H9 (cell line): ENCODE measurements at regions not wholly inside any gene's neighbourhood (a gene's known extent, or its start where the extent isn't known, plus 50 kb on each side); places are given as distances from the start of the nearest gene placed in this dataset.

Source experiments
- DNase-seq: peaks from one replicate; pipeline ENCODE4 v3.0.0-alpha.2; 2017
- H2AFZ ChIP-seq: one replicate; pipeline ENCODE4 v1.6.1; 2013; ENCODE audit warnings: mild to moderate bottlenecking, low read length, control low read depth, moderate library complexity
- H2AK5ac ChIP-seq: 2 replicates; pipeline ENCODE4 v1.6.1; 2013; ENCODE audit warnings: low read length, control low read depth, mixed read lengths; ENCODE audit not compliant: insufficient read length
- H2BK120ac ChIP-seq: one replicate; pipeline ENCODE4 v1.6.1; 2013; ENCODE audit warnings: low read depth, mild to moderate bottlenecking, low read length, control low read depth, inconsistent platforms; ENCODE audit not compliant: poor library complexity, severe bottlenecking
- H2BK12ac ChIP-seq: 2 replicates; pipeline ENCODE4 v1.6.1; 2013; ENCODE audit warnings: low read length, control low read depth, mixed read lengths, low read depth; ENCODE audit not compliant: insufficient read length
- H2BK15ac ChIP-seq: 2 replicates; pipeline ENCODE4 v1.6.1; 2013; ENCODE audit warnings: low read depth, low read length, control low read depth
- H2BK20ac ChIP-seq: one replicate; pipeline ENCODE4 v1.6.1; 2013; ENCODE audit warnings: low read depth, mild to moderate bottlenecking, low read length, control low read depth, inconsistent platforms; ENCODE audit not compliant: poor library complexity, severe bottlenecking
- H2BK5ac ChIP-seq: 2 replicates; pipeline ENCODE4 v1.6.1; 2013; ENCODE audit warnings: low read length, control low read depth, mixed read lengths; ENCODE audit not compliant: insufficient read length
- H3K14ac ChIP-seq: 2 replicates; pipeline ENCODE4 v1.6.1; 2013; ENCODE audit warnings: low read length, control low read depth; ENCODE audit not compliant: insufficient read depth
- H3K18ac ChIP-seq: 2 replicates; pipeline ENCODE4 v1.6.1; 2013; ENCODE audit warnings: low read depth, mild to moderate bottlenecking, mixed read lengths, low read length, control low read depth; ENCODE audit not compliant: insufficient read length
- H3K23ac ChIP-seq: 2 replicates; pipeline ENCODE4 v1.6.1; 2013; ENCODE audit warnings: low read length, control low read depth, mixed read lengths, low read depth; ENCODE audit not compliant: insufficient read length
- H3K23me2 ChIP-seq: 2 replicates; pipeline ENCODE4 v1.6.1; 2013; ENCODE audit warnings: low read depth, mild to moderate bottlenecking, mixed read lengths, low read length, control low read depth; ENCODE audit not compliant: insufficient read length, poor library complexity, severe bottlenecking
- H3K27ac ChIP-seq: 2 replicates; pipeline ENCODE4 v1.5.1; 2013; ENCODE audit warnings: low read length, control low read depth, mixed read lengths, low read depth; ENCODE audit not compliant: insufficient read length
- H3K27me3 ChIP-seq: 2 replicates; pipeline ENCODE4 v1.6.1; 2013; ENCODE audit warnings: low read length, control low read depth, inconsistent platforms; ENCODE audit not compliant: insufficient read depth
- H3K4ac ChIP-seq: 2 replicates; pipeline ENCODE4 v1.6.1; 2013; ENCODE audit warnings: low read depth, mild to moderate bottlenecking, control low read depth, inconsistent platforms, low read length, moderate library complexity
- H3K4me1 ChIP-seq: 2 replicates; pipeline ENCODE4 v1.6.1; 2013; ENCODE audit warnings: low read length, control low read depth, inconsistent platforms; ENCODE audit not compliant: insufficient read depth
- H3K4me2 ChIP-seq: 2 replicates; pipeline ENCODE4 v1.6.1; 2013; ENCODE audit warnings: low read length, control low read depth, mixed read lengths; ENCODE audit not compliant: insufficient read length, insufficient read depth
- H3K56ac ChIP-seq: 2 replicates; pipeline ENCODE4 v1.6.1; 2013; ENCODE audit warnings: low read depth, mild to moderate bottlenecking, mixed read lengths, low read length, control low read depth; ENCODE audit not compliant: insufficient read length
- H3K79me1 ChIP-seq: 2 replicates; pipeline ENCODE4 v1.6.1; 2013; ENCODE audit warnings: low read depth, mild to moderate bottlenecking, moderate library complexity, low read length, control low read depth, inconsistent platforms; ENCODE audit not compliant: insufficient read depth, poor library complexity, severe bottlenecking
- H3K79me2 ChIP-seq: 2 replicates; pipeline ENCODE4 v1.6.1; 2013; ENCODE audit warnings: low read length, control low read depth, inconsistent platforms; ENCODE audit not compliant: insufficient read depth
- H3K9ac ChIP-seq: 2 replicates; pipeline ENCODE4 v1.6.1; 2013; ENCODE audit warnings: low read length, control low read depth, mixed read lengths; ENCODE audit not compliant: insufficient read length; ENCODE audit errors: extremely low read depth
- H3K9me3 ChIP-seq: one replicate; pipeline ENCODE4 v1.6.1; 2013; ENCODE audit warnings: low read depth, low read length, inconsistent platforms; ENCODE audit not compliant: control insufficient read depth
- H3T11ph ChIP-seq: one replicate; pipeline ENCODE4 v1.6.1; 2013; ENCODE audit warnings: mild to moderate bottlenecking, low read length, control low read depth, inconsistent platforms
- H4K20me1 ChIP-seq: one replicate; pipeline ENCODE4 v1.6.1; 2013; ENCODE audit not compliant: control insufficient read depth, insufficient read length, insufficient read depth
- H4K5ac ChIP-seq: 2 replicates; pipeline ENCODE4 v1.6.1; 2013; ENCODE audit warnings: low read depth, mild to moderate bottlenecking, mixed read lengths, low read length, control low read depth; ENCODE audit not compliant: insufficient read length
- H4K8ac ChIP-seq: replicated peaks from 2 replicates; pipeline ENCODE4 v1.6.1; 2013; ENCODE audit warnings: low read length, control low read depth, mixed read lengths, low read depth; ENCODE audit not compliant: insufficient read length
- H4K91ac ChIP-seq: 2 replicates; pipeline ENCODE4 v1.6.1; 2013; ENCODE audit warnings: low read depth, mild to moderate bottlenecking, moderate library complexity, mixed read lengths, low read length, control low read depth; ENCODE audit not compliant: insufficient read length
- H3K27ac Mint-ChIP-seq, 3 experiments: 2 replicates in 2 of 3; 3 replicates in 1 of 3; pipeline ENCODE4 v1.8.0; 2020 to 2021; ENCODE audit warnings: mixed read lengths in 3 of 3, mild to moderate bottlenecking in 1 of 3, moderate library complexity in 1 of 3
- H3K27me3 Mint-ChIP-seq: 2 replicates; pipeline ENCODE4 v1.8.0; 2021; ENCODE audit warnings: low read depth, mild to moderate bottlenecking, moderate library complexity, mixed read lengths
- H3K36me3 Mint-ChIP-seq, 3 experiments: 2 replicates in 2 of 3; 3 replicates in 1 of 3; pipeline ENCODE4 v1.8.0; 2020 to 2021; ENCODE audit warnings: low read depth in 3 of 3, mixed read lengths in 3 of 3; ENCODE audit not compliant: insufficient read depth in 1 of 3
- H3K4me1 Mint-ChIP-seq, 2 experiments: 2 replicates each; pipeline ENCODE4 v1.8.0; 2020; ENCODE audit warnings: mixed read lengths in 2 of 2
- H3K4me3 Mint-ChIP-seq, 2 experiments: 2 replicates in 1 of 2; 3 replicates in 1 of 2; pipeline ENCODE4 v1.8.0; 2020 to 2021; ENCODE audit warnings: mild to moderate bottlenecking in 2 of 2, mixed read lengths in 2 of 2, moderate library complexity in 1 of 2
- H3K9me3 Mint-ChIP-seq, 2 experiments: 2 replicates in 1 of 2; 3 replicates in 1 of 2; pipeline ENCODE4 v1.8.0; 2020; ENCODE audit warnings: mild to moderate bottlenecking in 2 of 2, mixed read lengths in 2 of 2, moderate library complexity in 1 of 2
- WGBS: extraction: QIAGEN DNeasy Blood & Tissue Kit; methylation state at CpG from one replicate; pipeline ENCODE4 v1.1.7; 2013; ENCODE audit warnings: missing lambda C conversion rate, low lambda C conversion rate, mixed read lengths; ENCODE audit not compliant: insufficient read length; ENCODE audit errors: extremely low coverage; 5-methylcytosine and 5-hydroxymethylcytosine counted together
- TF ChIP-seq, protein P1 (sequence below): fragments of 200-600 bp; sonication (generic); conservative IDR thresholded peaks from 3 replicates; pipeline ENCODE4 v1.8.0; 2021; ENCODE audit warnings: antibody characterized with exemption, mild to moderate bottlenecking

- no peak overlapping the region for H3K23ac ChIP-seq
- WGBS, result no CpG with 5 or more reads among the region's 1 CpG
- no peak overlapping the region for H2BK15ac ChIP-seq
- TF ChIP-seq, protein P1, sequence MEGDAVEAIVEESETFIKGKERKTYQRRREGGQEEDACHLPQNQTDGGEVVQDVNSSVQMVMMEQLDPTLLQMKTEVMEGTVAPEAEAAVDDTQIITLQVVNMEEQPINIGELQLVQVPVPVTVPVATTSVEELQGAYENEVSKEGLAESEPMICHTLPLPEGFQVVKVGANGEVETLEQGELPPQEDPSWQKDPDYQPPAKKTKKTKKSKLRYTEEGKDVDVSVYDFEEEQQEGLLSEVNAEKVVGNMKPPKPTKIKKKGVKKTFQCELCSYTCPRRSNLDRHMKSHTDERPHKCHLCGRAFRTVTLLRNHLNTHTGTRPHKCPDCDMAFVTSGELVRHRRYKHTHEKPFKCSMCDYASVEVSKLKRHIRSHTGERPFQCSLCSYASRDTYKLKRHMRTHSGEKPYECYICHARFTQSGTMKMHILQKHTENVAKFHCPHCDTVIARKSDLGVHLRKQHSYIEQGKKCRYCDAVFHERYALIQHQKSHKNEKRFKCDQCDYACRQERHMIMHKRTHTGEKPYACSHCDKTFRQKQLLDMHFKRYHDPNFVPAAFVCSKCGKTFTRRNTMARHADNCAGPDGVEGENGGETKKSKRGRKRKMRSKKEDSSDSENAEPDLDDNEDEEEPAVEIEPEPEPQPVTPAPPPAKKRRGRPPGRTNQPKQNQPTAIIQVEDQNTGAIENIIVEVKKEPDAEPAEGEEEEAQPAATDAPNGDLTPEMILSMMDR, result no peak
- H2BK12ac ChIP-seq, result no peak overlapping the region
- no peak overlapping the region for H3K4me2 ChIP-seq
- no peaks in the 10 kb centered on the region for H3K9me3 ChIP-seq
- H2AFZ ChIP-seq, result no peak overlapping the region
- no peaks in the 10 kb centered on the region for H3K23me2 ChIP-seq
- H3K79me2 ChIP-seq, result no peaks in the 10 kb centered on the region
- H3K27ac ChIP-seq, result no peak overlapping the region
- peaks cover 0 to 21% (median 3%) of the 10 kb centered on the region in 3 experiments; a peak in 4 of 7 replicates for H3K36me3 Mint-ChIP-seq
- H4K91ac ChIP-seq, result no peak overlapping the region
- no peak overlapping the region for H3K18ac ChIP-seq
- H3K14ac ChIP-seq, result no peak overlapping the region
- no peaks in the 10 kb centered on the region for H4K20me1 ChIP-seq
- no peaks in the 10 kb centered on the region for H3K27me3 ChIP-seq
- H3K27ac Mint-ChIP-seq, result no peak overlapping the region
- H2AK5ac ChIP-seq, result no peak overlapping the region
- no peak overlapping the region for H4K5ac ChIP-seq
- H2BK120ac ChIP-seq, result no peak overlapping the region
- no peak overlapping the region for H3K4me3 Mint-ChIP-seq
- H3K79me1 ChIP-seq, result no peaks in the 10 kb centered on the region
- H3T11ph ChIP-seq, result no peak overlapping the region
- no peaks in the 10 kb centered on the region for H3K4me1 Mint-ChIP-seq
- DNase-seq, result no peak
- no peak overlapping the region for H3K4ac ChIP-seq
- H2BK20ac ChIP-seq, result no peak overlapping the region
- H3K9me3 Mint-ChIP-seq, result peaks cover 13 to 19% of the 10 kb centered on the region in 2 experiments; a peak in 4 of 5 replicates
- H2BK5ac ChIP-seq, result no peak overlapping the region
- H4K8ac ChIP-seq, result no peak overlapping the region
- no peaks in the 10 kb centered on the region for H3K27me3 Mint-ChIP-seq
- no peak overlapping the region for H3K9ac ChIP-seq
- no peak overlapping the region for H3K56ac ChIP-seq
- H3K4me1 ChIP-seq, result no peaks in the 10 kb centered on the region
Measured at GRCh38 chrX:88526385-88526784, 220.6 kb upstream of the CPXCR1 start.
